ENCODE measurements at regions not wholly inside any gene's neighbourhood (a gene's known extent, or its start where the extent isn't known, plus 50 kb on each side); places are given as distances from the start of the nearest gene placed in this dataset.
A peak's percentile ranks its signal among the peaks of the same experiment; 100 is the strongest.

- no peak for DNase-seq (ENCODE audit: extremely low read depth in 1 of 2, low read depth in 1 of 2)
Observed at GRCh38 chr6:15781333-15781732, 118.5 kb upstream of the DTNBP1 start.

DNA sequence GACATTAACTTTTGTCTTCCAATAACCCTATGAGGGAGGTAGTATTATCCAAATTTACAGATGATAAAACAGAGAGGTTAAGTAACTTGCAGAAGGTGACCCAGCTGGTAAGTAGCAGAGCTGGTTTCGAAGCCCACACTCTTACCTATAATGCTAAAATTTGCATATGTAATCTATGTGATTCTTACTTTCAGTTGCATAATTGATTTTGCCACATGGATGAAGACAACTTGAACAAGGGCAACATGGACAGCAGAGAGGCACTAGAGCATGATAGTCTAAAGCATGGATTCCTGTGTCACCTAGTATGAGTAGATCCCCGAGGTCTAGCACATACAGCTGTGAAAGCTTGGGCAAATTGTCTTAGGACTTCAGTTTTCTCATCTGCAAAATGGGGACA lies 117.6 kb upstream of the DTNBP1 start:
- no peak for DNase-seq (ENCODE audit: extremely low read depth in 1 of 2, low read depth in 1 of 2)

GRCh38 chr6:15779726-15780125 lies 116.9 kb upstream of the DTNBP1 start:
- DNase-seq (ENCODE audit: extremely low read depth in 1 of 2, low read depth in 1 of 2): no peak

- DNase-seq (ENCODE audit: extremely low read depth in 1 of 2, low read depth in 1 of 2): peak in 1 of 2 donors; percentile 39
Observed at GRCh38 chr6:15776458-15776980, 113.7 kb upstream of the DTNBP1 start.

DNA sequence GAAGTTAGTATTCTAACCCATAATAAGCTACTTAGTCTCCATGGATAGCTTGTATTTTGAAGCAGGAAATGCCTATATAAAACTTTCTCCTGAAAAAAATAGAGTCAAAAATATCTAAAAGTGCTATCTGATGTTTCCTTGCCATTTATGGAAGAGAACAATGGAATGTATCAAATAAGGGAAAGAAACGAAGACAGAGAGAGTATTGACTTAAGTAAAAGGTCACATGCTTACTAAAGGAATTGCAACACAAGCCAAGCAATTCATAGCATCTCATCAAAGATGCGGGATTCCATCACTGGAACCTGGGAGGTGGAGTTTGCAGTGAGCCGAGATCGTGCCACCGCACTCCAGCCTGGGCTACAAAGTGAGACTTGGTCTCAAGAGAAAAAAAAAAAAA lies 112.9 kb upstream of the DTNBP1 start:
- no peak for DNase-seq (ENCODE audit: extremely low read depth in 1 of 2, low read depth in 1 of 2)

DNA sequence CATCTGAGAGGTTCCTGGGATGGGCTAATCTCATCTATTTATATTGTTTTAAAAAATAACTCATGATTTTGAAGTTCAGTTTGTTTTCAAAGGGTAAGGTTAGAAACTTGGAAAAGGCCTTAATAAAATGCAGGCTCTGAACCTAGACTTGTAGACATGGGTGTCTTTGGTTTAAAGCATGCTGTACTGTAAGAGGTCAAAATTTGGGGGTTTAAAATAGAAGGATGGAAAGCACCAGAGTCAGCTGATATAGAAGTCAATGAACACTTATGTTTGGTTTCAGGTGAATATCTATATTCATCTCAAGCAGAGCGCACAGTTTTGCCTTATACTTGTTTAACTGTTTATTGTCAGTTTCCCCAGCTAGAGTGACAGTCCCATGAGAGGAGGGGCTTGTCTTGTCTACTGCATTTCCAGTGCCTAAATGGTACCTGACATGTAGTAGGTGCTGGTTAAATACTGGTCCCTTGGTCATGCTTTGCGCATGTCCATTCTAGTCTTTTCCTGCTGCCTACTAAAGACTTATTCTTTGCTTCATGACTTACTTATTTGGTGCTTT lies 112.3 kb upstream of the DTNBP1 start:
- no peak for DNase-seq (ENCODE audit: extremely low read depth in 1 of 2, low read depth in 1 of 2)

DNA sequence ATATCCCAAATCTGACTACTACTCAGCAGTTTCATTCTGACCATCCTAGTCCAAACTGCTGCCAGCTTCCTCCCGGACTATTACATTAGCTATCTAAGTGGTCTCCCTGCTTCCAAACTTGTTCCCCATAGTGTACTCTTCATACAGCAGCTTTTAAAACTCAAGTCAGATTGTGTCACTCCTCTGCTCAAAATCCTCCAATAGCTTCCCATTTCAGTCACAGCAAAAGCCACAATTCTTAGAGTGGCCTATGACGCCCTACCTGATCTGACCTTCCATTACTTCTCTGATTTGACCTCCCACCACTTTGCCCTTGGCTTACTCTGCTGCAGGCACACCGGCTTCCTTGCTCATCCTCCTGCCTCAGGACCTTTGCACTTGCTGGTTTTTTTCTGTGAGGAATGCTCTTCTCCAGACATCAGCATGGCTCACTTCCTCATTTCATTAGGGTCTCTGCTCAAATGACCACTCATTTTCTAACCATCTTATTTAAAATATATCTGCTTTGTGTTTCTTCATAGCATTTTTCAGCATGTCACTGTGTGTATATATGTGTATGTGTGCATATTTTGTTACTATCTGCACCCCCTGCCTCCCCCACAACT lies 111.1 kb upstream of the DTNBP1 start:
- no peak for DNase-seq (ENCODE audit: extremely low read depth in 1 of 2, low read depth in 1 of 2)

DNA sequence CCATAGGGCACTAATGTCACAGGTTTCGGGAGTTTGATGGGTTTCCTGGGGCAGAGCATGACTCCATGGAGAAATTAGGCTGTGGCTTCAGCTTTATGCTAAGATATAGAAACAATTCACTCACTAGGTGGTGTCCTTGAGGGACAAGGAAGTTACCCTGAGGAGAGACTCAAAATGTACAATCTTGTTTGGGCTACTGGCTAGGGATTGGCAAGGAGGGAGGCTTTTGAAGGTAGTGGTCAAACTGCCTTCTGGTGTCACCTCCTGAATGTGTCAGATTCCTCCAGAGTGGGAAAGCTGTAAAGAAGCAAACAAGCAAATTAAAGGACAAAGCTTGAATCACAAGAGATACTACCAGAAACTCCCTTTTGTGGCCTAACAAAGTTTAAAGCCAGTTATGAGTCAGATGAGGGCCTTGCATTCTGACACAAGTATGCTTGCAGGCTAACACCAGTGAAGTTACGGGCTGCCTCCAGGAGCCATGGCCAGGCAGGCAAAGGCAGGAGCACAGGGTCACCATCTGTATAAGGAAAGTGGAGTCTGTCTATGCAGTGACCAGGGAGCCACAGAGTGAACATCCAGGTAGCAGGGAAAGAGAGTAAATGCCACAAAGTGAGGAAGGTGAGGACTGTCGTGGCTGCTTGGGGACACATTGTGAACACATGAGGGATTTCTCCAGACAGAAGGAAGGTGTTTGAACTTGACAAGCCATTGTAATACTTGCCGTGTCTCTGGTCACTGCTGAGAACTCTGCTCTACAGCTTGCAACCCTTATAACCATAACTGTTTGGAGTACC lies 107.7 kb upstream of the DTNBP1 start:
- DNase-seq (ENCODE audit: extremely low read depth in 1 of 2, low read depth in 1 of 2): peak in 1 of 2 donors; percentile 18

- no peak for DNase-seq (ENCODE audit: extremely low read depth in 1 of 2, low read depth in 1 of 2)
Observed at GRCh38 chr6:15769511-15770018, 106.7 kb upstream of the DTNBP1 start.

DNA sequence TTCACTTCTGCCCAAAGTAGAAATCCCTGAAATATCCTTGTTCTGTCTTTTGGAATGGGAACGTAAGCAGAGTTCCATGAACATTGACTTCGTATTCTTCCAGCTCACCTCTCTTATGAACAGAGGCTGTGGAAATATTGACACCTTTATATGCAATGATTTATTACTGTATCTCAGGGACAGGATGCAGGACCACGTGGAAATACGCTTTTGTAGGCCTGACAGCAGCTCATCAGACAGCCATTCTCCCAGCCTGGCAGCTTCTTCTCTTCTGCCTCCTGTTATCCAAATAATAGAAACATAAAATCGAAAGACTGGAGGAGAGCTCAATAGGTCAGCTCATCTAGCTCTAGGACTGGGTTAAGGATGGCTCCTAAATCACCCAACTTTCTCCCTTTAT lies 106.2 kb upstream of the DTNBP1 start:
- no peak for DNase-seq (ENCODE audit: extremely low read depth in 1 of 2, low read depth in 1 of 2)

DNA sequence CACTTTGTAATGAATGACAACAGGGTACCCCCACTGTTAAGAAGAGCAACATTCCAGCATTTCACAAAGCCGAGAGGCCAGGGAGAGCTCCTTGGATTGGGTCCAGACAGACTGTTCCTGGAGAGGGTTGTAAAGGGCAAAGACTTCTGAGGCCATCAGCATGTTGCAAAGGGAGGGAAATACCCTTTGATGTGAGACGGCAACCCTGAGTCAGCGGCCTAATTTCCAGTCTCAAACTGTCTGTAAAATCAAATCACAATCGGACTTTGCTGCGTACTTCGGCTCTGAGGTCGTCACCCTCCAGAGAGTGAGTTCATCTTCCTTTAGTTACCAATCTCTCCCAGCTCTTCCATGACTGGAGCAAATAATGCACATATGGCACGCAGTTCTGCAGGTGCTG lies 101.0 kb upstream of the DTNBP1 start:
- peak in 1 of 2 donors; percentile 5 for DNase-seq (ENCODE audit: extremely low read depth in 1 of 2, low read depth in 1 of 2)

DNA sequence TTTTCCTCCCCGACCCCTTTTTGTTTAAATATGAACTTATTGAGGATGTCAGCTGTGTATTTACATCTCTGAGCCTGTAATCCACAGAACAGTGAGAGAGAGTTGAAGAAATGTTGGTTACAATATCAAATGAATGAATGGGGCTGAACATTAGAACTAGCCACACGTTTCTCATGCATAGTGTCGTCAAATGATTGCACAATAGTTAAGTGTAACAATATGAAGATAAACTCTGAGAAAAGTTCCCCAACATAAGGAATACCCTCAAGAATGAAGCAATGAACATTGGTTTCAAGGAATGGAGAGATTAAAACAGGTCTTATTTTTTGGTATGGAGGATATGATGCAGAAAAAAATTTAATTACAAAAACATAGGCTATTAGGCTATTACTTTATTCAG lies 100.5 kb upstream of the DTNBP1 start:
- no peak for DNase-seq (ENCODE audit: extremely low read depth in 1 of 2, low read depth in 1 of 2)

GRCh38 chr6:15761045-15761502 lies 98.2 kb upstream of the DTNBP1 start:
- no peak for DNase-seq (ENCODE audit: extremely low read depth in 1 of 2, low read depth in 1 of 2)

DNA sequence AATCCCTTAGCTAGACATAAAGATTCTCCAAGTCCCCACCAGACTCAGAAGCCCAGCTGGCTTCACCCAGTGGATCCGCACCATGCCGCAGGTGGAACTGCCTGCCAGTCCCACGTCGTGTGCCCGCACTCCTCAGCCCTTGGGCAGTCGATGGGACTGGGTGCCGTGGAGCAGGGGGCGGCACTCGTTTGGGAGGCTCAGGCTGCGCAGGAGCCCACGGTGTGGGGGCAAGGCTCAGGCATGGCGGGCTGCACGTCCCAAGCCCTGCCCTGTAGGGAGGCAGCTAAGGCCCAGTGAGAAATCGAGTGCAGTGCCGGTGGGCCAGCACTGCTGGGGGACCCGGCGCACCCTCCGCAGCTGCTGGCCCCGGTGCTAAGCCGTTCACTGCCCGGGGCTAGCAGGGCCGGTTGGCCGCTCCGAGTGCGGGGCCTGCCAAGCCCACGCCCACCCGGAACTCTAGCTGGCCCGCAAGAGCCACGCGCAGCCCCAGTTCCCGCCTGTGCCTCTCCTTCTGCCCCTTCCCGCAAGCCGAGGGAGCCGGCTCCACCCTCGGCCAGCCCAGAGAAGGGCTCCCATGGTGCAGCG lies 95.9 kb upstream of the DTNBP1 start:
- DNase-seq (ENCODE audit: extremely low read depth in 1 of 2, low read depth in 1 of 2): no peak

GRCh38 chr6:15755526-15755925 lies 92.7 kb upstream of the DTNBP1 start:
- DNase-seq (ENCODE audit: extremely low read depth in 1 of 2, low read depth in 1 of 2): no peak

GRCh38 chr6:15754706-15755079 lies 91.9 kb upstream of the DTNBP1 start:
- DNase-seq (ENCODE audit: extremely low read depth in 1 of 2, low read depth in 1 of 2): no peak

DNA sequence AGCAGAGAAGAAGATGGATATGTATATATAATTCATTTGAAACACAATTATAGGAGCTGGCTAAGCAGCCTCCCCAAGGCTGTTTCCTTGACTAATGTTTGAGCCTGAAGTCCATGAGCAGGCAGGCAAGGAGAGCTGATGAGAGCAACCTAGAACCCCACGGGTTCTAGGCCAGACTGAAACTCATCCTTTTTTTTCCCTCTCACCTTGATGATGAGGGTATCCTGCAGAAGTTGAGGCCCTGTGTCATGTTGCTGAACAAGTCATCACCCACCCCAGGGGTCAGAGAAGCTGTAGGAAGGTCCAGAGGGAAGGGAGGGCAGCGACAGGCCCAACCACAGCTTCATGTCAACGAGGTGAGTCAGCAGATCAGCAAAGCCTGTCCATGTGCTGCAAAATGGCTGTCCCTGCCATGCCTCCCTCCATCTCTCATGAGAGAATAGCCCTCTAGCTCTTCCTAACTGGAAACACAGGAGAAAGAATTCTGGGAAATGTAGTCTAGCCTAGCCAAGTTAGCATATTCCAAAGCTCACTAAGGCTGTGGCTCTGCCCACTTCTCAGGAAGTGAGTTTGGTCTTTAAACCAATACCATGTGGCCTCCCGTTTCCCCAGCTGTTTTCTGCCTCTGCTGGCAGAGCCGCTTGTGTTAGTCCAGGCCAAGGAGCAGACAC lies 91.3 kb upstream of the DTNBP1 start:
- DNase-seq (ENCODE audit: extremely low read depth in 1 of 2, low read depth in 1 of 2): no peak

DNA sequence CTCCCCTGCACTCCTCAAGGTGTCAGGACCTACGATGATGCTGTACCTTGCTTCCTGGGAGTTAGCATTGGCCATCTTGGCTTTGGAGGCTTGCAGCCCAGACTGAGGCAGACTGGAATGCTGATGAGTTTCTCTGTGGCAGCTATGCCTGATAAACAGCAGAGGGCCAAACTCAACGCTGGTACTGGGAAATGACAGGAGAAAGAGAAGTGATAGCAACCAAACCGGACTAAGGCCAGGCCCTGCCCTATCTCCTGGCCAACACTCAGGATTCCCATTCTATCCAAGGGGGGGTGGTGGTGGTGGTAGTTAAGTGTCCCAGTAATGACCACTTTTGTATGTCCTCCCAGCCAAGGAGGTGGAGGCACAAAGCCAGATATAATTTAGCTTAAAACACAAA lies 90.0 kb upstream of the DTNBP1 start:
- DNase-seq (ENCODE audit: extremely low read depth in 1 of 2, low read depth in 1 of 2): no peak

DNA sequence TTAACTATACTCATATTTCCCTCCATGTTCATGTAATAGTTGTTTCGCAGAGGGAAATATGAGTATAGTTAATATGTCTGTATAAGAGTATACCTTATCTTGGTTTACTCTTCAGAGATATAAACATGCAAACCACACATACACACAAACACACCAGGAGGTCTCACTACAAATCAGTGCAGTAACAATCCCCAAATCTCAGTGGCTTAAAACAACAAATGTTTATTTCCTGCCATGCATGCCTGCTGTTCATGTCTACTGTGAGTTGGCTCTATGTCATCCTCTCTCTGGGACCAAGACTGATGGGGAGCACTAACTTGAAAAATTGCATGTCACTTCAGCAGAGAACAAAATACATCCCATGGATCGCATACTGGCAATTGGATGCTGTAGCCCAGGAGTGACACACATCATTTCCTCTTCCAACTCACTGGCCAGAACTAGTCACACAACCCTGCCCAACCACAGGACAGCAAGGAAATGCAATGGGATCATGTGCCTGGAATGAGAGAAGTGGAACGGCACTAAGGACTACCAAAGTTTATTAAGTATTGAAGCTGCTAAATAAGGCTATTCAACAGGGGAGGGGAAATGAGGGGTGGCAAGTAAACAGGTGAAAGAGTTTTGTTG lies 89.0 kb upstream of the DTNBP1 start:
- DNase-seq (ENCODE audit: extremely low read depth in 1 of 2, low read depth in 1 of 2): no peak

GRCh38 chr6:15748341-15748740 lies 85.5 kb upstream of the DTNBP1 start:
- no peak for DNase-seq (ENCODE audit: extremely low read depth in 1 of 2, low read depth in 1 of 2)

Data from stimulated activated CD8-positive, alpha-beta memory T cell treated with anti-CD3 and anti-CD28 coated beads, Interleukin-7, amount 100 ng/mL, for 48 hours (primary cell).